22Rv1 (cell line): ENCODE measurements at regions not wholly inside any gene's neighbourhood (a gene's known extent, or its start where the extent isn't known, plus 50 kb on each side); places are given as distances from the start of the nearest gene placed in this dataset.

Experiments used
- H3K27ac ChIP-seq: fragments of 450-650 bp; 2 replicates; pipeline ENCODE4 v1.5.1; 2017
- ZFX ChIP-seq: fragments of 450-650 bp; IDR thresholded peaks from 2 replicates; pipeline ENCODE4 v1.6.1; 2017; ENCODE audit warnings: antibody characterized with exemption, borderline replicate concordance
- TF ChIP-seq, protein P1 (sequence below): fragments of 450-650 bp; IDR thresholded peaks from 2 replicates; pipeline ENCODE4 v1.5.1; 2017; ENCODE audit warnings: mild to moderate bottlenecking

DNA sequence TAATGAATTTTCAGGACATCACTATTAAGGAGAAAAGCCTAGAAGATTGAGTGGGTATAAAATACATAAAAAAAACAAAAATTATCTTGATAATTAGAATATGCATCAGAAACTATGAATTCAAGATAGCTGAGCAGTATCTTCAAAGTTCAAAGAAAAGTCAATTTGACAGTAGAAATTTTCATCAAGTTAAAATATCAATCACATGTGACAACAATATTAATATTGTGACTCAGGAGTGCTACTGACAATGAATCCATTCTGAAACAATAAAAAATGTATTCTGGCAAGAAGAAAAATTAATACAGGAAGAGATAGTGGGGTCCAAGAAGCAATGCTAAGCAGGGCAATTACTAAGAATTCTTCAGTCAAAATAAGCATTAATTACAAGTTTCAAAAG is 151.9 kb upstream of the GLRA2 start:
- no peak overlapping the region for H3K27ac ChIP-seq
- no peak for TF ChIP-seq ZFX
- TF ChIP-seq, protein P1, sequence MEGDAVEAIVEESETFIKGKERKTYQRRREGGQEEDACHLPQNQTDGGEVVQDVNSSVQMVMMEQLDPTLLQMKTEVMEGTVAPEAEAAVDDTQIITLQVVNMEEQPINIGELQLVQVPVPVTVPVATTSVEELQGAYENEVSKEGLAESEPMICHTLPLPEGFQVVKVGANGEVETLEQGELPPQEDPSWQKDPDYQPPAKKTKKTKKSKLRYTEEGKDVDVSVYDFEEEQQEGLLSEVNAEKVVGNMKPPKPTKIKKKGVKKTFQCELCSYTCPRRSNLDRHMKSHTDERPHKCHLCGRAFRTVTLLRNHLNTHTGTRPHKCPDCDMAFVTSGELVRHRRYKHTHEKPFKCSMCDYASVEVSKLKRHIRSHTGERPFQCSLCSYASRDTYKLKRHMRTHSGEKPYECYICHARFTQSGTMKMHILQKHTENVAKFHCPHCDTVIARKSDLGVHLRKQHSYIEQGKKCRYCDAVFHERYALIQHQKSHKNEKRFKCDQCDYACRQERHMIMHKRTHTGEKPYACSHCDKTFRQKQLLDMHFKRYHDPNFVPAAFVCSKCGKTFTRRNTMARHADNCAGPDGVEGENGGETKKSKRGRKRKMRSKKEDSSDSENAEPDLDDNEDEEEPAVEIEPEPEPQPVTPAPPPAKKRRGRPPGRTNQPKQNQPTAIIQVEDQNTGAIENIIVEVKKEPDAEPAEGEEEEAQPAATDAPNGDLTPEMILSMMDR: no peak

DNA sequence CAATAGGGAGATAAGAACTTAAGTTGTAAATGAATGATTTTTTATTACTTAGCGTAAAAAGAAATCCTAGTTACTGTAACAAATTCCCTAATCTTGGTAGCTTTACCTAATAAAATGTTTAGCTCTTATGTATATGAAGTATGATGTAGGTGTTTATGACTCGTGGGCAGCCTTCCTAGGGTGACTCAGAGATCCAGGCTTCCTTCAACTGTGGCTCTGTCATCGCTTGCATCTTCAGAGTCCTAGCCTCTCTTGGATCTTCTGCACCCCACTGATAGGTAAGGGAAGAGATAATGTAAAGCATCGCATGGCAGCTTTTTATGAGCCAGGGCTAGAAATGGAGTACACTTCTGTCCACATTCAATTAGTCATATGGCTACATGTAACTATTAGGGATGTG is 165.6 kb upstream of the GLRA2 start:
- H3K27ac ChIP-seq: no peak overlapping the region
- TF ChIP-seq ZFX: no peak
- TF ChIP-seq, protein P1: no peak

DNA sequence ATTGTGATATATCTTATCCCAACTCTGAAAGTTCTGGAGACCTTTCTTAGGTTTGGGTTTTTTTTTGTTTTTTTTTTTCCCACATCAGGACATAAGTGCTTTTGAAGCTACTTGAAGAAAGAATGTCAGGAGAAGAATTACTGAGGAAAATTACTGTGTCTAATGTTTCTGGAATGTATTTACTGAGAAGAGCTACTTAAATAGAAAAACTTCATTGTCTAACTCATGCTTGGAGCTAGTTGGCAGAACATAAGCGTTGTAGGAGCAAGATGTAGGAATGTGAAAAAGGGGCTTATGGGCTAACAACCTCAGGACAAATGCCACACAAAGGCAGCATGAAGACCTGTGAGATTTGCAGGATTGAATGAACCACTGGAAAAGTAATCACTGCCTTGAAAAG is 166.6 kb upstream of the GLRA2 start:
- TF ChIP-seq, protein P1: no peak
- no peak for TF ChIP-seq ZFX
- H3K27ac ChIP-seq: no peak overlapping the region

DNA sequence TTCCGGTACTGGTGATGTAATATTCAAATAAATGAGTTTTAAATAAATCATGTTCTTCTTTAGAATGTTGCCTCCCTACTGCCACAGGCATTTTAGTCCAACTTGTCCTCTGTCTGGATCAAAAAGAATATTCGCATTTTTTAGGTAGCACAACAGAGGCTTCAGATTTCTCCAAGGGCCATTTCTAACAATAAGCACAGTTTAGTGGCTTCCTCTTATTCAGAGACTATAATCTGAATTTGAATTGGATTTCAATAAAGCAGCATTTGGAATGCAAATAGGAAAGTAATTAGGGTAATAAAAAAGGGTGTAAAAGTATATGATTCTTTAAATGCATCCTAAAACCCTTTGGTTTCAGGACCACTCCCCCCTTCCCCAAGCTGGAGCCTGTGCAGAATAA is 167.9 kb upstream of the GLRA2 start:
- TF ChIP-seq, protein P1: no peak
- no peak for TF ChIP-seq ZFX
- H3K27ac ChIP-seq: no peak overlapping the region

DNA sequence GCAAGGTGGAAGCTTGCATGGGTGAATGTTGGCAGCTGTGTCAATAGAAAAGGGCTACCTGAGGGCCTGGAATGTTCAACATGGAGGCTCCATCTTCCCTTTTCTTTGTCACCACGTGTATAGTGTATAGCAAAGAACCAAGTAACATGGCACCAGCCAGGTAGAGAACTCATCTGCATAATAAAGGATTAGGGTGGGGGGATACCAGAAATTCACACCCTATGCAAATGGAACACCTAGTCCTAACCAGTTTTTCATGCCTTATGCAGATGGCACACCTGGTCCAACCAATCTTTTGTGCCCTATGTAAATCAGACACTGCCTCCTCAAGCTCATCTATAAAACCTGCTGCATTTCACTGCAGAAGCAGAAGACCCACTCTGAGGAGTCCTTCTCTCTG is 169.6 kb upstream of the GLRA2 start:
- no peak overlapping the region for H3K27ac ChIP-seq
- TF ChIP-seq, protein P1: no peak
- TF ChIP-seq ZFX: no peak

DNA sequence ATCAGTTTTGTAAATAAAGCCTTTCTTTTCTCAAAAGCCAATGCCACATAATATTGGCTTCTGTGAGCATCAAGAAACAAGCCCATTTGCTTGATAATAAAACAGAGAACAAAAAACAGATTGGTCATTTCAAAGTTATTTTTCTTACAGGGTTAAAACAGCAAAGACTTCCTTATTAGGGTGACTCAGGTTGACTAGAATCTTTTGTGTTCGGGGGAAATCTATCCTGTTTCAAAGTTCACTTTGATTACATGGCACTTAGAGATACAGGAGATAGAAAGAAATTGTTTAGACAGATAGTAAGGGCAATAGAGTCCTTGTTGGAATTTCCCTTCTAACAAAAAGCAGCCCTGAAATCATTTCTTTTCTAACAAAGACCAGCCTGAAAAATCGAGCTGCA is 170.0 kb upstream of the GLRA2 start:
- no peak overlapping the region for H3K27ac ChIP-seq
- no peak for TF ChIP-seq ZFX
- TF ChIP-seq, protein P1: no peak

DNA sequence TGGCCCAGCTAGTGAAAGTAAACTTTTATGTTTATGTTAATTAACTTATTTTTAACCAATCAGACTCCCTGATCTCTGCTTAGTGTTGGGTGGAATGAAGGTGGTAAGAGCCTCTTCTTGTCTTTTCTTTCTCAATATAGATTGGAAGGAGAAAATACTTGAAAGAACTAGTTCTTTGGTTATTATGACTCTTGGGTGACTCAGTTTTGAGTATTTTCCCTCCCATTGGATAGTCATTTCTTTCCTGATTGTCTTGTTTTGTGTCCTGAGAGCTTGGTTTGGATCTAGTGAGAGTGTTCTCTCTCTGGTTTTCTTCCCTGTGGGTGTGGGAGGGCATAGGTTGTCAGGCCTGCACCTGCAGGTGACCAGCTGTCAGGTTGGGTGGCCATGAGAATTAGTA is 172.0 kb upstream of the GLRA2 start:
- TF ChIP-seq, protein P1: no peak
- TF ChIP-seq ZFX: no peak
- H3K27ac ChIP-seq: no peak overlapping the region
